ENCODE measurements at regions not wholly inside any gene's neighbourhood (a gene's known extent, or its start where the extent isn't known, plus 50 kb on each side); places are given as distances from the start of the nearest gene placed in this dataset.

- no peak for DNase-seq
- TF ChIP-seq, protein P1, sequence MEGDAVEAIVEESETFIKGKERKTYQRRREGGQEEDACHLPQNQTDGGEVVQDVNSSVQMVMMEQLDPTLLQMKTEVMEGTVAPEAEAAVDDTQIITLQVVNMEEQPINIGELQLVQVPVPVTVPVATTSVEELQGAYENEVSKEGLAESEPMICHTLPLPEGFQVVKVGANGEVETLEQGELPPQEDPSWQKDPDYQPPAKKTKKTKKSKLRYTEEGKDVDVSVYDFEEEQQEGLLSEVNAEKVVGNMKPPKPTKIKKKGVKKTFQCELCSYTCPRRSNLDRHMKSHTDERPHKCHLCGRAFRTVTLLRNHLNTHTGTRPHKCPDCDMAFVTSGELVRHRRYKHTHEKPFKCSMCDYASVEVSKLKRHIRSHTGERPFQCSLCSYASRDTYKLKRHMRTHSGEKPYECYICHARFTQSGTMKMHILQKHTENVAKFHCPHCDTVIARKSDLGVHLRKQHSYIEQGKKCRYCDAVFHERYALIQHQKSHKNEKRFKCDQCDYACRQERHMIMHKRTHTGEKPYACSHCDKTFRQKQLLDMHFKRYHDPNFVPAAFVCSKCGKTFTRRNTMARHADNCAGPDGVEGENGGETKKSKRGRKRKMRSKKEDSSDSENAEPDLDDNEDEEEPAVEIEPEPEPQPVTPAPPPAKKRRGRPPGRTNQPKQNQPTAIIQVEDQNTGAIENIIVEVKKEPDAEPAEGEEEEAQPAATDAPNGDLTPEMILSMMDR (IDR thresholded peaks at IDR 0.05), result no peak
- Mint-ChIP-seq H3K4me1 (ENCODE audit: low read depth) (peaks cover 60% of the 10 kb centered on the region), H3K27me3 (ENCODE audit: insufficient read depth) (no peaks in the 10 kb centered on the region; the same call in 1 of the 2 replicates), H3K9me3 (peaks cover 5% of the 10 kb centered on the region; the same call in 1 of the 2 replicates), H3K36me3 (ENCODE audit: low read depth) (peaks cover 16% of the 10 kb centered on the region), H3K4me3 (no peak overlapping the region; the same call in 1 of the 2 replicates), H3K27ac (peak overlapping the region; percentile 72)
These were observed 138.1 kb downstream of the TFAP2A start for GRCh38 chr6:10276660-10277287.

DNA sequence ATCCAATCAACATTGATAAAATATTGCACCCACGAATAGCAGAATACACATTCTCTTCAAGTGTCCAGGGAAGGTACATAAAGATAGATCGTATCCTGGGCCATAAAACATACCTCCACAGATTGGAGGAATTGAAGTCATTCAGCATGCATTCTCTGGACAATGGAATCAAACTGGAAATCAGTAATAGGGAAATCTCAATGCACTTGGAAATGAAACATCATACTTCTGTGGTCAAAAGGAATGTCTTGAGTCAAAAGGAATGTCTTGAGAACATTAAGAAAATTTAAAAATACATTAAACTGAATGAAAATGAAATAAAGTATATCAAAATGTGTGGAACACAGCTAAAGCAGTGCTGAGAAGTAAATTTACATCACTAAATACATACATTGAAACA is 138.8 kb downstream of the TFAP2A start:
- Mint-ChIP-seq H3K9me3 (peaks cover 5% of the 10 kb centered on the region; the same call in 1 of the 2 replicates), H3K4me3 (peak overlapping the region; percentile 52), H3K27me3 (ENCODE audit: insufficient read depth) (no peaks in the 10 kb centered on the region; the same call in 1 of the 2 replicates), H3K27ac (peak overlapping the region; percentile 72), H3K4me1 (ENCODE audit: low read depth) (peaks cover 64% of the 10 kb centered on the region), H3K36me3 (ENCODE audit: low read depth) (peaks cover 16% of the 10 kb centered on the region)
- TF ChIP-seq, protein P1 (IDR thresholded peaks at IDR 0.05), result no peak
- DNase-seq, result peak; percentile 69

GRCh38 chr6:10272591-10272990 is 142.3 kb downstream of the TFAP2A start:
- TF ChIP-seq, protein P1 (IDR thresholded peaks at IDR 0.05), result no peak
- peak overlapping the region; percentile 65 for H3K27ac Mint-ChIP-seq
- DNase-seq, result peak; percentile 22
- peak overlapping the region; percentile 43 for H3K4me3 Mint-ChIP-seq
- H3K36me3 Mint-ChIP-seq (ENCODE audit: low read depth), result peaks cover 14% of the 10 kb centered on the region
- peaks cover 72% of the 10 kb centered on the region for H3K4me1 Mint-ChIP-seq (ENCODE audit: low read depth)
- H3K9me3 Mint-ChIP-seq, result peaks cover 3% of the 10 kb centered on the region; the same call in 1 of the 2 replicates
- H3K27me3 Mint-ChIP-seq (ENCODE audit: insufficient read depth), result no peaks in the 10 kb centered on the region; the same call in 1 of the 2 replicates

GRCh38 chr6:10271982-10272381 is 142.9 kb downstream of the TFAP2A start:
- Mint-ChIP-seq H3K9me3 (no peaks in the 10 kb centered on the region), H3K4me3 (no peak overlapping the region), H3K27ac (peak overlapping the region; percentile 65), H3K36me3 (ENCODE audit: low read depth) (peaks cover 12% of the 10 kb centered on the region; the same call in 1 of the 2 replicates), H3K27me3 (ENCODE audit: insufficient read depth) (no peaks in the 10 kb centered on the region; the same call in 1 of the 2 replicates), H3K4me1 (ENCODE audit: low read depth) (peaks cover 66% of the 10 kb centered on the region)
- DNase-seq, result no peak
- TF ChIP-seq, protein P1 (IDR thresholded peaks at IDR 0.05), result no peak

DNA sequence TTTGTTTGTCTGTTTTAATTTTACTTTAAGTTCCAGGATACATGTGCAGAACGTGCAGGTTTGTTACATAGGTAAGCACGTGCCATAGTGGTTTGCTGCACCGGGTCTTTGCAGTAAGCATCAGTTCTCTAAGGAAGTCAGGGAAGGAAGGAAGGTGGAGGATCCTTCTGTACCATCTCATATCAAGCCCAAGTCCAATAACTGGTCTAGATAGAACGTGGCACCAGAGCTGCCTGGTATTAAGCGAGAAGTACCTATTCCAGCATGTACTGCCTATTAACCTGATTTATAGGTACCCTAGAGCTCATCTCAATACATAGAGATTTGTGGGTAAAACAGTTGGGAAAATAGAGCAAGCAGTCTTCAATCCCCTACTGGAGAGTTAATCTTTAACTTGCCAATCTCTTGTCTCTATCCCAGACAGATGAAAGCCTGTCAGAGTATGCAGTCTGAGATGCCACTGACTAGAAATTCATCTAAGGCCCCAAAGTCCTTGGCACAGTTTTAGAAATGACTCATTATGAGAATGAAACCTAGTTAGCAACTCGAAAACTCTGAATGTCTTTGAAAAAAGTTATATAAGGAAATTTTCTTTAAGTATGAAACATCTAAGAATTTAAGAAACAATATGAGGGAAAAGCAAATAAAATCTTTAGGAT is 144.9 kb downstream of the TFAP2A start:
- H3K27me3 Mint-ChIP-seq (ENCODE audit: insufficient read depth), result no peaks in the 10 kb centered on the region; the same call in 1 of the 2 replicates
- peak; percentile 32 for DNase-seq
- H3K36me3 Mint-ChIP-seq (ENCODE audit: low read depth), result peaks cover 17% of the 10 kb centered on the region; the same call in 1 of the 2 replicates
- TF ChIP-seq, protein P1 (IDR thresholded peaks at IDR 0.05), result no peak
- H3K27ac Mint-ChIP-seq, result no peak overlapping the region
- H3K4me1 Mint-ChIP-seq (ENCODE audit: low read depth), result peaks cover 45% of the 10 kb centered on the region
- H3K9me3 Mint-ChIP-seq, result 0 out of 2 replicates have a peak, but pooled peaks cover under 1% of the 10 kb centered on the region
- peak overlapping the region; percentile 54 for H3K4me3 Mint-ChIP-seq

Data from HFFc6 (cell line).